Fibroblast of the conjunctiva (primary cell): ENCODE measurements at regions not wholly inside any gene's neighbourhood (a gene's known extent, or its start where the extent isn't known, plus 50 kb on each side); places are given as distances from the start of the nearest gene placed in this dataset.
A peak's percentile ranks its signal among the peaks of the same experiment; 100 is the strongest.
"Not testable (repeated sequence)": the region's sequence is repeated elsewhere in the genome, so short reads cannot be mapped to it uniquely, and the experiment has no call there.

Experiments
- DNase-seq: peaks from one replicate; pipeline ENCODE4 v3.0.0-alpha.2; 2010; ENCODE audit warnings: low read depth

GRCh38 chr11:29251738-29252137, 765.1 kb downstream of the KCNA4 start:
- no peak for DNase-seq

GRCh38 chr11:29249713-29250112, 767.1 kb downstream of the KCNA4 start:
- DNase-seq = no peak

- DNase-seq = no peak
These were observed 772.5 kb downstream of the KCNA4 start for GRCh38 chr11:29244355-29244754.

- no peak for DNase-seq
These were observed 773.2 kb downstream of the KCNA4 start for GRCh38 chr11:29243616-29244015.

DNA sequence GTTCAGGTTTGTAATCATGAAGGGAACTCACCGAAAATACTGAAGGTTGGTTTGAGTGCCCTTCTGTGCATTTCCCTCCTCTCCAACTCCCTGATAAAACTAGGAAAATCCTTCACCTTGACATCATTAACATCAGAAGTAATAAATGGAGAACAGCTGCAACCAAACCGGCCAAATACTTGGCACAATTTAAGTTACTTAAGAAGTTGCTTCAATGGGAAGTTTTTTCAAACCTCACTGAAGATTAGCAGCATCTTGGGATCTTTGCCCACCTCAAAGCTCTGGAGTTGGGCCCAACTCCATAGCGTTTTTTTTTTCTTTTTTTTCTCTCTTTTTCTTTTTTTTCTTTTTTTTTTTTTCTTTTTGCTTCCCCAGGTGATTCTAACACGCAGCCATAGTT, 784.8 kb downstream of the KCNA4 start:
- peak; percentile 9 for DNase-seq

- DNase-seq = no peak
These were observed 785.2 kb downstream of the KCNA4 start for GRCh38 chr11:29231586-29231985.

DNA sequence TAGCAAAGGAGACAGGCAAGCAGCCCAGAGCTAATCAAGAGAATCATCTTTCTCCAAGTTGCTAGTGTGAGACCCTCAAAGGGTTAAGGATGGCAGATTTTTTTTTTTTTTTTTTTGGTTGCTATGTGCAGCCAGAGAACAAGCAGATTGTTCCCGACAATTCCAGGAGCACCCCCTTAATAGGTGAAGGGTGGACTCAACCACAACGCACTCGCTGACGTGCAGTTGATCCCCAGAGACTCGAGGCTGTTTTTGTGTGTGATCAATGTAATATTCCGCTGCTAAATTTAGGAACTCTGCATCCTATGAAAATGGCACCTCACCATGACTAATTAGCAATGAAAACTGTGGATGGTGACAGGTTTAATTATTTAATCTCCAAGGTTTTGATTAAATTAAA, 789.0 kb downstream of the KCNA4 start:
- no peak for DNase-seq

- no peak for DNase-seq
These were observed 792.0 kb downstream of the KCNA4 start for GRCh38 chr11:29224739-29225384.

GRCh38 chr11:29219531-29219930, 797.3 kb downstream of the KCNA4 start:
- DNase-seq = not testable (repeated sequence)

DNA sequence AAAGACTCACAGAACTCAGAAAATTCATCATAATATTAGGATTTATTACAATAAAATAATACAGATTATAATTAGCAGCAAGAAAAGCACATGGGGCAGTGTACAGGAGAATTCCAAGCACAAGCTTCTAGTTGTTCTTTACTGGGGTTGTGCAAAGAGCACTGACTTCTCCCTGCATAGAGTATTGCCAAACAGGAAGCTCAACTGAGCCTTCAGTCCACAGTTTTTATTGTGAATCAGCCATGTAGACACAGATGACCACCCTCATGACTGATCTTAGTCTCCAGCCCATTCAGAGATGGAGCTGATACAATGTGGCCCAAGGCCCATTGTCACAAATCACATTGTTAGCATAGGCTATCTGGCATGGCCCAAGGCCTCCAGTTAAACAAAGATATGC, 798.9 kb downstream of the KCNA4 start:
- DNase-seq = no peak

DNA sequence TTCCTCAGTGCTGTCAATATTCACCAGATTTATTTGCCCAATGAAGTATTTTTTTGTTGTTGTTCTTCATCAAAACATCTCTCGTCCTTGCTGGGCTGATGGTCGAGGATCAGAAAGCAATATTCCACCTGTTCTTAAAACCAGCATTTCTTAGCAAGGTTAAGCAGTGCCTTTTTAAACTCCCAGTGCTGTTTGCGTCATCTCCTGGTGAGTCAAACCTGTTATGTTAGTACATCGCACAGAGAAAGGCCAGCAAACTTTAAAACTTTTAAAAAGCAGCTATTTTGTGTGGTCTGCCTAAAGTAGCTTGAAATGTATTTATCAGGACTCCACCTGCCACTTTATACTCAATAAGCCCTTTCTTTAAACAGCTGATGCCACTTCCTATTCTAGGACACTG, 802.0 kb downstream of the KCNA4 start:
- DNase-seq = no peak

DNA sequence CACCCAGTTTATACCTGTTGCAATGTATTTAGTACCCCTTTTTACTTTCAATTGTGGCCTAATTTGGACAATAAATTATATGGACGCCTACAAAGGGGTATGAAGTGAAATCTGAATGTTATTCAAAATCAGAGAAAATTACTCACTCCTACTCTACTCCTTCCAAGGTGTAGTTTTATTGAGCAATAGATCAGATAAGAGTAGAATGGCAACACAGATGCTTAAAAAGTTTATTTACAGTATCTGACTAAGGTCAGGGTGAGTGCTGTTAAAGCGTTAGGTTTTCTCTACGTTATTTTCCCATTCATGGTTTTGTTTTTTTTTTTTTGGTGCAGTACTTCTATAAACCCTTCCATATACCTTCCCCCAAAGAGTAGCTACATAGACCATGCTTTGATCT, 805.6 kb downstream of the KCNA4 start:
- DNase-seq = no peak

DNA sequence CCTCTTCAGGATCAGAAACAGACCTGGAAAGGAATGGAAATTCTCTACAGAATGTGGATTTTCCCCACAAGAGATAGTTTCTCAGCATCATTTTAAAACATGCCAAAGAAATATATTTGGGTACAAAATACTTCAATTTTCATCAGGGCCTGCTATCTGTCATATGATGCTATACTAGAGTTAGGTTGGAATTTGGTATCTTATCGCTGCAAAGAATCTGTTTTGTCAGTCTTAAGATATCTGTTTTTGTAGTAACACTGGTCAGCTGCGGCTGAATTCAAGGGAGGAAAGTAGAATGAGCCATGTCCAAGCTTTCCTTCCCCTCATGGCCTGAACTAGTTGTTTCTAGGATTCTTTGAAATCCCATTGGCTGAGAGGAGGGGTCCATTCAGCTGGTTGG, 806.4 kb downstream of the KCNA4 start:
- no peak for DNase-seq

GRCh38 chr11:29208117-29208516, 808.7 kb downstream of the KCNA4 start:
- DNase-seq = no peak

DNA sequence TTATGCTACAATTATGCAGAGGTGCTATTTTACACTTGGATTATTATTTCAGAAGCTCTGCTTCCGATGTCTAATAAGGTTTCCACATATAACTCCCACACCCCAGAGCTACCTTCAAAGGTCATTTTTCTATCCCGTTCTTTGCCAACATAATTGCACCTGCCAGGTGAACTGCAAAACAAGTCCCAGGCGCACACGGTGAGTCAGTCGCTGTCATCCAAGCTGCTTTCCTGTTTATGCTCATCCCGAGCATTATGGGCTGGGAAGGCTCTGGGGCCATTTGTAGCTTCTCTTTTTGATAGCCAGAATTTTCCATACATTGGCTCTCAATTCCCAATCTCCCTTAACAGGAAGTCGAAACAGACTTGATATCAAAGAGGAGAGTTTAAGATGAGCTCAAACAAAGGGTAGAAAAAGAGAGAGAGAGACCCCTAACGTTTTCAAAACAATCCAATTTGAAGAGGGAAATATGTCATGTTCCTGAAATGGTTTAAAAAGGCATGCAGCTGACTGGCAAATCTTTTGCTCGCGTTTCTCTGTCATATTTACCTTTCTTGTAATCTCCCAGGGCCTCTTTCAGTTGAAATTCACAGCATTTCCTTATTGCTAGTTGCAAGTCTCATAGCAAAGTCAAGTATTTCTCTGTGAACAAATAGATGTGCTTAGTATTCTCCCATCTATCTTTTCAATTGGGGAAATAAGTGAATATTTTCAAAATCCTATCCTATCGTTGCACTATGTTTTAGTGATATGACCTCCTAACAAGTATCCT, 815.9 kb downstream of the KCNA4 start:
- DNase-seq = no peak

GRCh38 chr11:29190313-29190712, 826.5 kb downstream of the KCNA4 start:
- DNase-seq = no peak

DNA sequence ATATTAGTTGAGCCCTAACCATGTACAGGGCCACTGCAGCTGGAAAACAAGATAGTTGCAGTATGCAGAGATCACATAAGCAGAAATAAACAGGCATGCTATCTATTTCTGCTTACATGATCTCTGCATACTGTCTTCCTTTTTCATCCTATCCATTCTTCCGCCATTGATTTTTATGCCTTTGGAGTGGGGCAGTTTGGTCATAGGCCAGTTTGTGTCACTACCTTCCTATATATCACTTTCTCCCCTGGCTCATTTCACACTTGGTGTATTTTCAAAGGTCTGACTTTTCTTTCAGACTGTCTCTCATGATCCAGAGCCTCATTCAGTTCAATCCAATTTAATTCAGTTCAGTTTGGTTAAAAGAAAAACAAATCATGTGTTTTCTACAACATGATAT, 829.6 kb downstream of the KCNA4 start:
- no peak for DNase-seq

- DNase-seq = peak; percentile 90
These were observed 831.6 kb downstream of the KCNA4 start for GRCh38 chr11:29184939-29185890.

DNA sequence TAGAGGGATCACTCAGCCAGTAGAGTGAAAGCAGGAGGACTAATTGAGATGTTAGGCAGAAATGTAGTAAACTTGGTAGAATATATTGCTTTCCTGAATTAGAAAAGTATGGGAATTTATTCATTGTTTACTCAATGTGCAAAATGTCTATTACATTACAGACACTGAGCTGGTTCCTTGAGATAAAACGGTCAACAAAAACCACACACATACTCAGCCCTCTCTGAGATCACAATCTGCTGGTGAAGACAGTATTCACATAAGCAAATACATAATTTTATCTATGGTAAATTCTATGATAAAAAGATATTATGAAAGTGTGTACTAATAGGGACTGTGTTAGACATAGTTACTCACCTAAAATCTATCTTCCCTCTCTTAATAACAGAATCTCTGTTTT, 833.5 kb downstream of the KCNA4 start:
- DNase-seq = no peak

DNA sequence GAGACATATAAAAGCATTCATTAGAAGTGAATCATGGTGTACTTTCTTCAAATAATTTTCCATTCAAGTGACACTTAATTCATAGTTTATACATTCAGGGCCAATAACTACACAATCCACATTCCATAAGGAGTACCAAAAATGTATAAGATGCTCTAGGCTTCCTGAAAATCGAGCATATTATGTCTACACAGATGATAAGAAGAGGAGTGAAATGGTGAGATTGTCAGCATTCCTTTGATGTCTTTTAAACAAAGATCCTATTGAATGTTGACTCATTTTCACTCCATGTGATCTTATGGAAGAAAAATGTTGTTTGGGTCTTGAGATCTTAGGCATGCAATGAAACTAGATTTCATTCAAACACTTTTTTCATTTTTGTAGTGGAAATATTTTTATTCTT, 843.2 kb downstream of the KCNA4 start:
- peak; percentile 54 for DNase-seq

DNA sequence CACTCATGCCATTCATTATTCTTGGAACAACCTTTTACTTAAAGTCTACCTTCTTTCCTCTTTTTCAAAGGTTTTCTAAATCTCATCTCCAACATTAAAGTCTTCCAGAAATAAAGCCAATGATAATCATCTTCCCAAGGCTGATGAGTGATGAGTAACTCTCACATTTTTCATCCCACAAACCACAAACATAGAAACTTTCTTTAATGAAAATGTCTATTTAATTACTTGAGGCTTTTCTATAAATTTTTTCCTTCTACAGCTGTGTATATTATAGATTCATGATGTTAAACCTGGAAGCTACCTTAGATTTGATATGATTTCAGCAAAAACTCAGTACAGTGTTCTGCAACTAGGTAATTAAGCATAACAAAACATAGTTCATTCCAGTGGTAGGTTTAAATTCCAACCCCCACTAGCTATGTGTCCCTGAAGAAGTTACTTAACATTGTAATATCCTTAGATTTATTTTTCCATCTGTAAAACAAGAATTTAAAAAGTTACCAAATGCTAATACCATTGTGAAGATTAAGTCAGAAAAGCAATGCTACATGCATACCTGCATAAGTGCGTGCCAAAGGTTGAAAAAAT, 845.4 kb downstream of the KCNA4 start:
- no peak for DNase-seq

GRCh38 chr11:29166306-29166705, 850.5 kb downstream of the KCNA4 start:
- no peak for DNase-seq
